ENCODE measurements at regions not wholly inside any gene's neighbourhood (a gene's known extent, or its start where the extent isn't known, plus 50 kb on each side); places are given as distances from the start of the nearest gene placed in this dataset.

- H4K20me1 ChIP-seq (ENCODE audit: insufficient read depth) = no peaks in the 10 kb centered on the region
- H3K9me2 ChIP-seq = no peaks in the 10 kb centered on the region
- no peaks in the 10 kb centered on the region for H3K9me3 ChIP-seq
- no peaks in the 10 kb centered on the region for H3K27me3 ChIP-seq (ENCODE audit: insufficient read depth)
- no peaks in the 10 kb centered on the region for H3K36me3 ChIP-seq (replicated peaks in 1 of 2; ENCODE audit: control insufficient read depth in 1 of 2, insufficient read depth in 2 of 2, low read length in 1 of 2)
- peaks cover 8 to 11% of the 10 kb centered on the region in 2 experiments; a peak in 2 of 4 replicates for H3K4me1 ChIP-seq (ENCODE audit: control insufficient read depth in 1 of 2, insufficient read depth in 2 of 2, low read depth in 1 of 2, low read length in 1 of 2)
- H3K79me2 ChIP-seq (ENCODE audit: insufficient read depth) = no peaks in the 10 kb centered on the region
- POLR2A ChIA-PET = no interaction called here
- no peak overlapping the region for H2AFZ ChIP-seq (ENCODE audit: low read depth)
- TF ChIP-seq NFIC (IDR thresholded peaks at IDR 0.05; ENCODE audit: borderline replicate concordance) (no peak), SIN3A (IDR thresholded peaks at IDR 0.05; ENCODE audit: borderline replicate concordance, low read depth, low read length) (no peak), TCF12 (IDR thresholded peaks at IDR 0.05) (no peak), USF2 (IDR thresholded peaks at IDR 0.05; ENCODE audit: borderline replicate concordance, low read depth, low read length) (no peak)
- H3K4me2 ChIP-seq = no peak overlapping the region
- no peak overlapping the region for H3K4me3 ChIP-seq (ENCODE audit: low read depth in 2 of 2, low read length in 1 of 2)
- CTCF ChIA-PET = no interaction called here
- no peak overlapping the region for H3K27ac ChIP-seq (ENCODE audit: low read depth in 2 of 2, low read length in 1 of 2)
- H3F3A ChIP-seq (replicated peaks; ENCODE audit: insufficient read depth) = no peaks in the 10 kb centered on the region
- H3K9ac ChIP-seq = no peak overlapping the region
- DNase-seq = no peak
Observed at GRCh38 chr9:115495836-115496235, 377.9 kb upstream of the TNC start.

DNA sequence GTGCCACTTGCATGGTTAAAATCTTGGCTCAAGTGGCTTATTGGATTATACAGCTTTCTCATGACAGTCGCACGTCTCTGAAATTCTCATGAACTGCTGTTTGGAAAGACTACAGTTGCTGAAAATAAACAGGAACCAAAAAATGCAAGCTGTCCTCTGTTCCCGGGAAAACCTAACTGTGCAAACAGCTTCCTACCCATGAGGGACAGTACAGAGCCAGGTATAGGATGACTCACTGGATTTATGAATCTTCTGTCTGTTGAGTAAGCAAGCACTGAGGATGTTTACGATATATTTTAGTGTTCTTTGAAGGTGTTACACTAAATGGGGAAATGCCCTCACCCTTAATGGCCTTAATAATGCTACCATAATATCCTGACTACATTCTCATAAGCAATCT is 380.3 kb upstream of the TNC start:
- H3K36me3 ChIP-seq (replicated peaks in 1 of 2; ENCODE audit: control insufficient read depth in 1 of 2, insufficient read depth in 2 of 2, low read length in 1 of 2) = no peaks in the 10 kb centered on the region
- DNase-seq = no peak
- H3K4me1 ChIP-seq (ENCODE audit: control insufficient read depth in 1 of 2, insufficient read depth in 2 of 2, low read depth in 1 of 2, low read length in 1 of 2) = peaks cover 8 to 11% of the 10 kb centered on the region in 2 experiments; a peak in 2 of 4 replicates
- H3K9ac ChIP-seq = no peak overlapping the region
- H3K9me3 ChIP-seq = no peaks in the 10 kb centered on the region
- no peak overlapping the region for H3K4me2 ChIP-seq
- no peaks in the 10 kb centered on the region for H3K79me2 ChIP-seq (ENCODE audit: insufficient read depth)
- CTCF ChIA-PET = no interaction called here
- no peak overlapping the region for H2AFZ ChIP-seq (ENCODE audit: low read depth)
- no peaks in the 10 kb centered on the region for H3K9me2 ChIP-seq
- H3K4me3 ChIP-seq (ENCODE audit: low read depth in 2 of 2, low read length in 1 of 2) = no peak overlapping the region
- POLR2A ChIA-PET = no interaction called here
- H4K20me1 ChIP-seq (ENCODE audit: insufficient read depth) = no peaks in the 10 kb centered on the region
- no peaks in the 10 kb centered on the region for H3K27me3 ChIP-seq (ENCODE audit: insufficient read depth)
- WGBS (ENCODE audit: low lambda C conversion rate) = 77% methylated on average over 4 of the region's 4 CpGs
- no peaks in the 10 kb centered on the region for H3F3A ChIP-seq (replicated peaks; ENCODE audit: insufficient read depth)
- H3K27ac ChIP-seq (ENCODE audit: low read depth in 2 of 2, low read length in 1 of 2) = no peak overlapping the region
- TF ChIP-seq GATA2 (CRISPR knock-in tag; IDR thresholded peaks at IDR 0.05) (no peak), RXRA (IDR thresholded peaks at IDR 0.05; ENCODE audit: borderline replicate concordance, low read depth) (no peak), MEF2A (IDR thresholded peaks at IDR 0.05; ENCODE audit: borderline replicate concordance, low read depth) (no peak), POLR2AphosphoS5 (IDR thresholded peaks at IDR 0.05; ENCODE audit: low read depth, low read length) (no peak), RCOR1 (IDR thresholded peaks at IDR 0.05; ENCODE audit: low read length) (no peak), YY1 (IDR thresholded peaks at IDR 0.05; ENCODE audit: low read depth) (no peak), TAF1 (IDR thresholded peaks at IDR 0.05; ENCODE audit: borderline replicate concordance, low read depth, low read length) (no peak), FOSL2 (IDR thresholded peaks at IDR 0.05; ENCODE audit: borderline replicate concordance, low read depth) (no peak), EP300 (IDR thresholded peaks at IDR 0.05; ENCODE audit: borderline replicate concordance in 1 of 2, low read depth in 1 of 2, low read length in 1 of 2) (no peak), RAD21 (IDR thresholded peaks at IDR 0.05; ENCODE audit: low read length) (no peak), USF2 (IDR thresholded peaks at IDR 0.05; ENCODE audit: borderline replicate concordance, low read depth, low read length) (no peak), SMC3 (IDR thresholded peaks at IDR 0.05; ENCODE audit: low read depth, low read length) (no peak), ZBTB33 (IDR thresholded peaks at IDR 0.05; ENCODE audit: borderline replicate concordance, low read depth) (no peak), TEAD4 (IDR thresholded peaks at IDR 0.05; ENCODE audit: borderline replicate concordance, insufficient read depth) (no peak)
- TF ChIP-seq, protein P1, sequence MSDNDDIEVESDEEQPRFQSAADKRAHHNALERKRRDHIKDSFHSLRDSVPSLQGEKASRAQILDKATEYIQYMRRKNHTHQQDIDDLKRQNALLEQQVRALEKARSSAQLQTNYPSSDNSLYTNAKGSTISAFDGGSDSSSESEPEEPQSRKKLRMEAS (IDR thresholded peaks at IDR 0.05; ENCODE audit: low read depth) = no peak
- TF ChIP-seq, protein P2, sequence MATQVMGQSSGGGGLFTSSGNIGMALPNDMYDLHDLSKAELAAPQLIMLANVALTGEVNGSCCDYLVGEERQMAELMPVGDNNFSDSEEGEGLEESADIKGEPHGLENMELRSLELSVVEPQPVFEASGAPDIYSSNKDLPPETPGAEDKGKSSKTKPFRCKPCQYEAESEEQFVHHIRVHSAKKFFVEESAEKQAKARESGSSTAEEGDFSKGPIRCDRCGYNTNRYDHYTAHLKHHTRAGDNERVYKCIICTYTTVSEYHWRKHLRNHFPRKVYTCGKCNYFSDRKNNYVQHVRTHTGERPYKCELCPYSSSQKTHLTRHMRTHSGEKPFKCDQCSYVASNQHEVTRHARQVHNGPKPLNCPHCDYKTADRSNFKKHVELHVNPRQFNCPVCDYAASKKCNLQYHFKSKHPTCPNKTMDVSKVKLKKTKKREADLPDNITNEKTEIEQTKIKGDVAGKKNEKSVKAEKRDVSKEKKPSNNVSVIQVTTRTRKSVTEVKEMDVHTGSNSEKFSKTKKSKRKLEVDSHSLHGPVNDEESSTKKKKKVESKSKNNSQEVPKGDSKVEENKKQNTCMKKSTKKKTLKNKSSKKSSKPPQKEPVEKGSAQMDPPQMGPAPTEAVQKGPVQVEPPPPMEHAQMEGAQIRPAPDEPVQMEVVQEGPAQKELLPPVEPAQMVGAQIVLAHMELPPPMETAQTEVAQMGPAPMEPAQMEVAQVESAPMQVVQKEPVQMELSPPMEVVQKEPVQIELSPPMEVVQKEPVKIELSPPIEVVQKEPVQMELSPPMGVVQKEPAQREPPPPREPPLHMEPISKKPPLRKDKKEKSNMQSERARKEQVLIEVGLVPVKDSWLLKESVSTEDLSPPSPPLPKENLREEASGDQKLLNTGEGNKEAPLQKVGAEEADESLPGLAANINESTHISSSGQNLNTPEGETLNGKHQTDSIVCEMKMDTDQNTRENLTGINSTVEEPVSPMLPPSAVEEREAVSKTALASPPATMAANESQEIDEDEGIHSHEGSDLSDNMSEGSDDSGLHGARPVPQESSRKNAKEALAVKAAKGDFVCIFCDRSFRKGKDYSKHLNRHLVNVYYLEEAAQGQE (IDR thresholded peaks at IDR 0.05; ENCODE audit: low read depth, low read length) = no peak
- TF ChIP-seq, protein P3, sequence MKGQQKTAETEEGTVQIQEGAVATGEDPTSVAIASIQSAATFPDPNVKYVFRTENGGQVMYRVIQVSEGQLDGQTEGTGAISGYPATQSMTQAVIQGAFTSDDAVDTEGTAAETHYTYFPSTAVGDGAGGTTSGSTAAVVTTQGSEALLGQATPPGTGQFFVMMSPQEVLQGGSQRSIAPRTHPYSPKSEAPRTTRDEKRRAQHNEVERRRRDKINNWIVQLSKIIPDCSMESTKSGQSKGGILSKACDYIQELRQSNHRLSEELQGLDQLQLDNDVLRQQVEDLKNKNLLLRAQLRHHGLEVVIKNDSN (IDR thresholded peaks at IDR 0.05; ENCODE audit: borderline replicate concordance, low read depth) = no peak

Measured in SK-N-SH (cell line).